Adrenal gland (tissue), 5 donors: ENCODE measurements at regions not wholly inside any gene's neighbourhood (a gene's known extent, or its start where the extent isn't known, plus 50 kb on each side); places are given as distances from the start of the nearest gene placed in this dataset.

Experiments
- POLR2A ChIP-seq, 2 donors: fragments of 450-650 bp; IDR thresholded peaks; one replicate each; pipeline ENCODE4 v1.6.1; 2017; ENCODE audit warnings: antibody characterized with exemption in 2 of 2, mild to moderate bottlenecking in 2 of 2, moderate library complexity in 1 of 2
- TF ChIP-seq, protein P1 (sequence below), 6 experiments: fragments of 450-650 bp in 4 of 6; fragments of 200-600 bp in 2 of 6; sonication (generic) in 1 of 6; IDR thresholded peaks; 1 replicate in 5 of 6; 2 replicates in 1 of 6; pipeline versions ENCODE4 v1.5.1 to v1.8.0; 2016 to 2021; ENCODE audit warnings: antibody characterized with exemption in 6 of 6, mild to moderate bottlenecking in 2 of 6, moderate library complexity in 1 of 6
- donor health status: DM: no; HTN: no; CAD: no.

- TF ChIP-seq, protein P1, sequence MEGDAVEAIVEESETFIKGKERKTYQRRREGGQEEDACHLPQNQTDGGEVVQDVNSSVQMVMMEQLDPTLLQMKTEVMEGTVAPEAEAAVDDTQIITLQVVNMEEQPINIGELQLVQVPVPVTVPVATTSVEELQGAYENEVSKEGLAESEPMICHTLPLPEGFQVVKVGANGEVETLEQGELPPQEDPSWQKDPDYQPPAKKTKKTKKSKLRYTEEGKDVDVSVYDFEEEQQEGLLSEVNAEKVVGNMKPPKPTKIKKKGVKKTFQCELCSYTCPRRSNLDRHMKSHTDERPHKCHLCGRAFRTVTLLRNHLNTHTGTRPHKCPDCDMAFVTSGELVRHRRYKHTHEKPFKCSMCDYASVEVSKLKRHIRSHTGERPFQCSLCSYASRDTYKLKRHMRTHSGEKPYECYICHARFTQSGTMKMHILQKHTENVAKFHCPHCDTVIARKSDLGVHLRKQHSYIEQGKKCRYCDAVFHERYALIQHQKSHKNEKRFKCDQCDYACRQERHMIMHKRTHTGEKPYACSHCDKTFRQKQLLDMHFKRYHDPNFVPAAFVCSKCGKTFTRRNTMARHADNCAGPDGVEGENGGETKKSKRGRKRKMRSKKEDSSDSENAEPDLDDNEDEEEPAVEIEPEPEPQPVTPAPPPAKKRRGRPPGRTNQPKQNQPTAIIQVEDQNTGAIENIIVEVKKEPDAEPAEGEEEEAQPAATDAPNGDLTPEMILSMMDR (IDR thresholded peaks at IDR 0.05), result no peak
- no peak for TF ChIP-seq POLR2A (IDR thresholded peaks at IDR 0.05)
Measured at GRCh38 chrX:67872958-67873357, 329.1 kb downstream of the AR start.
